Activated CD8-positive, alpha-beta T cell treated with anti-CD3 and anti-CD28 coated beads for 36 hours (primary cell): ENCODE measurements at regions not wholly inside any gene's neighbourhood (a gene's known extent, or its start where the extent isn't known, plus 50 kb on each side); places are given as distances from the start of the nearest gene placed in this dataset.
"Not testable (repeated sequence)": the region's sequence is repeated elsewhere in the genome, so short reads cannot be mapped to it uniquely, and the experiment has no call there.

Source experiments
- ATAC-seq: fragments of 200-7000 bp; cut with Tn5 transposase; one replicate; pipeline ENCODE4 v1.10.0; 2021; ENCODE audit warnings: mild to moderate bottlenecking, moderate library complexity
- CTCF ChIA-PET: fragments of 350-600 bp; sonication (Branson Sonifier 250); formaldehyde crosslinking; loops from one replicate; lab custom pipeline; 2021; ENCODE audit warnings: antibody characterized with exemption; lab: Charles Lee
- POLR2A ChIA-PET: fragments of 350-600 bp; sonication (Branson Sonifier 250); formaldehyde crosslinking; loops from one replicate; lab custom pipeline; 2021; ENCODE audit warnings: antibody characterized with exemption; lab: Charles Lee
- DNase-seq: peaks from one replicate; pipeline ENCODE4 v3.0.0-alpha.2; 2020
- H3K27ac Mint-ChIP-seq: one replicate; pipeline ENCODE4 v1.8.0; 2021; ENCODE audit warnings: mild to moderate bottlenecking, mixed read lengths
- H3K27me3 Mint-ChIP-seq: one replicate; pipeline ENCODE4 v1.8.0; 2021; ENCODE audit warnings: mixed read lengths
- H3K36me3 Mint-ChIP-seq: one replicate; pipeline ENCODE4 v1.8.0; 2021; ENCODE audit warnings: low read depth, mixed read lengths
- H3K4me1 Mint-ChIP-seq: one replicate; pipeline ENCODE4 v1.8.0; 2021; ENCODE audit warnings: low read depth, mixed read lengths
- H3K4me3 Mint-ChIP-seq: one replicate; pipeline ENCODE4 v1.8.0; 2021; ENCODE audit warnings: mild to moderate bottlenecking, moderate library complexity, mixed read lengths
- H3K9me3 Mint-ChIP-seq: one replicate; pipeline ENCODE4 v1.8.0; 2021; ENCODE audit warnings: mixed read lengths
- CTCF ChIP-seq: fragments of 200-600 bp; IDR thresholded peaks from one replicate; pipeline ENCODE4 v1.8.0; 2022; ENCODE audit warnings: antibody characterized with exemption, mild to moderate bottlenecking
- intact Hi-C: fragments of 100-400 bp; cut with micrococcal nuclease; formaldehyde crosslinking; loops from one replicate; pipeline ENCODE4 v1.10.0; 2022

- Mint-ChIP-seq H3K4me3 (no peak overlapping the region), H3K27ac (no peak overlapping the region), H3K27me3 (peaks cover 8% of the 10 kb centered on the region), H3K36me3 (no peaks in the 10 kb centered on the region), H3K9me3 (no peaks in the 10 kb centered on the region), H3K4me1 (no peaks in the 10 kb centered on the region)
- ATAC-seq (no peak), DNase-seq (no peak)
- ChIA-PET CTCF (interaction anchor here (1.7 kb wide), 1 partner anchor 120 kb away, joined by 5 read pairs; no protein-coding TSS in a partner anchor), POLR2A (no interaction called here)
- TF ChIP-seq CTCF: no peak
- intact Hi-C loops: no loop called here
These were observed 63.7 kb upstream of the ZCCHC2 start for GRCh38 chr18:62458868-62459716.

- Mint-ChIP-seq H3K36me3 (no peaks in the 10 kb centered on the region), H3K27me3 (no peaks in the 10 kb centered on the region), H3K9me3 (peaks cover 4% of the 10 kb centered on the region), H3K4me3 (no peak overlapping the region), H3K27ac (no peak overlapping the region), H3K4me1 (no peaks in the 10 kb centered on the region)
- TF ChIP-seq CTCF: no peak
- ChIA-PET POLR2A (interaction anchor here (1.2 kb wide), 1 partner anchor 118 kb away, joined by 4 read pairs; no protein-coding TSS in a partner anchor), CTCF (interaction anchor here (1.4 kb wide), 1 partner anchor 35 kb away, joined by 5 read pairs; no protein-coding TSS in a partner anchor)
- DNase-seq: no peak
- ATAC-seq: no peak
- intact Hi-C loops: no loop called here
These were observed 61.9 kb upstream of the ZCCHC2 start for GRCh38 chr18:62460851-62461300.

GRCh38 chr18:62461591-62461990 lies 61.2 kb upstream of the ZCCHC2 start:
- no peaks in the 10 kb centered on the region for H3K36me3 Mint-ChIP-seq
- DNase-seq (no peak), ATAC-seq (no peak)
- intact Hi-C loops: no loop called here
- no peaks in the 10 kb centered on the region for H3K27me3 Mint-ChIP-seq
- H3K4me3 Mint-ChIP-seq: no peak overlapping the region
- no peak for TF ChIP-seq CTCF
- H3K4me1 Mint-ChIP-seq: no peaks in the 10 kb centered on the region
- POLR2A ChIA-PET: interaction anchor here (1.2 kb wide), 1 partner anchor 117 kb away, joined by 4 read pairs; no protein-coding TSS in a partner anchor
- H3K27ac Mint-ChIP-seq: no peak overlapping the region
- CTCF ChIA-PET: interaction anchor here (1.4 kb wide), 1 partner anchor 36 kb away, joined by 5 read pairs; no protein-coding TSS in a partner anchor
- H3K9me3 Mint-ChIP-seq: peaks cover 4% of the 10 kb centered on the region

GRCh38 chr18:62464266-62464665 lies 58.6 kb upstream of the ZCCHC2 start:
- ATAC-seq: no peak
- DNase-seq: no peak
- H3K4me1 Mint-ChIP-seq: no peaks in the 10 kb centered on the region
- ChIA-PET CTCF (no interaction called here), POLR2A (no interaction called here)
- H3K4me3 Mint-ChIP-seq: no peak overlapping the region
- no peak overlapping the region for H3K27ac Mint-ChIP-seq
- H3K36me3 Mint-ChIP-seq: no peaks in the 10 kb centered on the region
- TF ChIP-seq CTCF: no peak
- no peaks in the 10 kb centered on the region for H3K27me3 Mint-ChIP-seq
- intact Hi-C loops: no loop called here
- peaks cover 9% of the 10 kb centered on the region for H3K9me3 Mint-ChIP-seq

GRCh38 chr18:62469131-62469530 lies 53.7 kb upstream of the ZCCHC2 start:
- H3K9me3 Mint-ChIP-seq: peaks cover 30% of the 10 kb centered on the region
- H3K27me3 Mint-ChIP-seq, H3K36me3 Mint-ChIP-seq, CTCF ChIA-PET, H3K4me1 Mint-ChIP-seq, intact Hi-C loops, ATAC-seq, H3K4me3 Mint-ChIP-seq, H3K27ac Mint-ChIP-seq, DNase-seq, POLR2A ChIA-PET: not testable (repeated sequence)
